Sigmoid colon (tissue), 6 donors: ENCODE measurements at regions not wholly inside any gene's neighbourhood (a gene's known extent, or its start where the extent isn't known, plus 50 kb on each side); places are given as distances from the start of the nearest gene placed in this dataset.

ENCODE experiments used
- DNase-seq: peaks from one replicate; pipeline ENCODE4 v3.0.0-alpha.2; 2019
- H3K27ac ChIP-seq, 4 donors: fragments of 200-600 bp; sonication (generic); one replicate each; pipeline ENCODE4 v1.5.1; 2016 to 2019; ENCODE audit warnings: mild to moderate bottlenecking in 1 of 4
- H3K27me3 ChIP-seq, 3 donors: fragments of 200-600 bp; sonication (generic); one replicate each; pipeline ENCODE4 v1.5.1; 2019; ENCODE audit warnings: mild to moderate bottlenecking in 1 of 3
- H3K36me3 ChIP-seq, 4 donors: fragments of 200-600 bp; sonication (generic); one replicate each; pipeline ENCODE4 v1.5.1; 2016 to 2019
- H3K4me1 ChIP-seq, 4 donors: fragments of 200-600 bp; sonication (generic); one replicate each; pipeline ENCODE4 v1.5.1; 2017 to 2019
- H3K4me3 ChIP-seq, 4 donors: fragments of 200-600 bp; sonication (generic); one replicate each; pipeline ENCODE4 v1.5.1; 2017 to 2019; ENCODE audit warnings: mild to moderate bottlenecking in 2 of 4, moderate library complexity in 1 of 4
- H3K9me3 ChIP-seq, 4 donors: fragments of 200-600 bp in 3 of 4; sonication (generic) in 3 of 4; one replicate each; pipeline versions ENCODE4 v1.5.1 to v1.6.1; 2013 to 2019
- EP300 ChIP-seq, 4 donors: sonication (generic); formaldehyde crosslinking; IDR thresholded peaks; one replicate each; pipeline ENCODE4 v1.6.1; 2017; ENCODE audit warnings: antibody characterized with exemption in 4 of 4
- POLR2A ChIP-seq, 2 donors: fragments of 450-650 bp; IDR thresholded peaks; one replicate each; pipeline ENCODE4 v1.6.1; 2016; ENCODE audit warnings: antibody characterized with exemption in 2 of 2, mild to moderate bottlenecking in 2 of 2, moderate library complexity in 2 of 2
- POLR2AphosphoS5 ChIP-seq, 4 donors: sonication (generic); formaldehyde crosslinking; IDR thresholded peaks; one replicate each; pipeline ENCODE4 v1.6.1; 2017; ENCODE audit warnings: antibody characterized with exemption in 4 of 4
- WGBS, 2 donors: extraction: QIAGEN DNeasy Blood & Tissue Kit; methylation state at CpG; one replicate each; pipeline ENCODE4 v1.1.7; 2013; 5-methylcytosine and 5-hydroxymethylcytosine counted together
- intact Hi-C: fragments of 100-400 bp; cut with DNase I; formaldehyde crosslinking; loops from one replicate; pipeline ENCODE4 v1.15.1; 2023
- TF ChIP-seq, protein P1 (sequence below), 4 experiments: fragments of 450-650 bp in 3 of 4; fragments of 200-600 bp in 1 of 4; IDR thresholded peaks; one replicate each; pipeline ENCODE4 v1.5.1; 2016 to 2019; ENCODE audit warnings: antibody characterized with exemption in 4 of 4, mild to moderate bottlenecking in 3 of 4, moderate library complexity in 2 of 4
- donor health status: healthy with polysubstance abuse.
- donor health status: healthy.

DNA sequence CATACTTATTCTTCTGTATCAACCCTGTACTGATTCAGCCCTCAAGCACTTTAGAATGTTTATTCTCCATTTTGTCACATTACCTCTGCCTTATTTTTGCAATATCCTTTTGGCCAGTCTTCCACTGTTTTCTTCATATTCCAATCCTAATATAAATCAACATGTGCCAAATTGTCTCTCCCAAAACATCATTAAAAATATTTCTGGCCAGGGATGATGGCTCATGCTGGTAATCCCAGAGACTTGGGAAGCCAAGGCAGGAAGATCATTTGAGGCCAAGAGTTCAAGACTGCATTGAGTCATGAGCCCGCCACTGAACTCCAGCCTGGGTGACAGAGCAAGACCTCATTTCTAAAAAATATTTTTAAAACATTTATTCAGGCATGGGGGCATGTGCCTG, 641.4 kb upstream of the CBLB start:
- Histone ChIP-seq H3K27ac (no peak overlapping the region), H3K4me1 (no peaks in the 10 kb centered on the region), H3K9me3 (peaks cover 0 to 5% (median 0%) of the 10 kb centered on the region in 4 donors), H3K27me3 (no peaks in the 10 kb centered on the region), H3K36me3 (no peaks in the 10 kb centered on the region), H3K4me3 (no peak overlapping the region)
- TF ChIP-seq, protein P1, sequence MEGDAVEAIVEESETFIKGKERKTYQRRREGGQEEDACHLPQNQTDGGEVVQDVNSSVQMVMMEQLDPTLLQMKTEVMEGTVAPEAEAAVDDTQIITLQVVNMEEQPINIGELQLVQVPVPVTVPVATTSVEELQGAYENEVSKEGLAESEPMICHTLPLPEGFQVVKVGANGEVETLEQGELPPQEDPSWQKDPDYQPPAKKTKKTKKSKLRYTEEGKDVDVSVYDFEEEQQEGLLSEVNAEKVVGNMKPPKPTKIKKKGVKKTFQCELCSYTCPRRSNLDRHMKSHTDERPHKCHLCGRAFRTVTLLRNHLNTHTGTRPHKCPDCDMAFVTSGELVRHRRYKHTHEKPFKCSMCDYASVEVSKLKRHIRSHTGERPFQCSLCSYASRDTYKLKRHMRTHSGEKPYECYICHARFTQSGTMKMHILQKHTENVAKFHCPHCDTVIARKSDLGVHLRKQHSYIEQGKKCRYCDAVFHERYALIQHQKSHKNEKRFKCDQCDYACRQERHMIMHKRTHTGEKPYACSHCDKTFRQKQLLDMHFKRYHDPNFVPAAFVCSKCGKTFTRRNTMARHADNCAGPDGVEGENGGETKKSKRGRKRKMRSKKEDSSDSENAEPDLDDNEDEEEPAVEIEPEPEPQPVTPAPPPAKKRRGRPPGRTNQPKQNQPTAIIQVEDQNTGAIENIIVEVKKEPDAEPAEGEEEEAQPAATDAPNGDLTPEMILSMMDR (IDR thresholded peaks at IDR 0.05), result no peak
- TF ChIP-seq POLR2AphosphoS5 (IDR thresholded peaks at IDR 0.05) (peak in 2 of 4 donors; percentile 12 to 39), EP300 (IDR thresholded peaks at IDR 0.05) (no peak)
- WGBS, 2 donors, result 63 to 88% methylated on average over 1 of the region's 1 CpG
- DNase-seq, result peak; percentile 73
- intact Hi-C loops, result no loop called here

DNA sequence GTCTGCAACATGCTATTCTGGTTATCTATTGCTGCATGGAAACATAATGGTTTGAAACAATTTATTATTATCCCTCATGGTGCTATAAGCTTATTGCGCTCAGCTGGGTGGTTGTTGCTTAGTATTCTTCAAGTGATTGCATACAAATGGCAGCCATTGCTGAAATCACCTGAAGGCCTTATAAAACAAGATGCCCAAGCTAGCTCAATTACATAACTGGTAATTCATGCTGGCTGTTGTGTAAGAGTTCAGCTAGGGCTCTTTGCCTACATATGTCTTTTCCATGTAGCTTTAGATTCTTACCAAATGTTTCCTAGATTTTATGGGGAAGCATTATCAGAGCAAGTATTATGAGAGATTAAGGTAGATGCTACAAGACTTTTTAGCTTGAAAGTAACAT, 644.0 kb upstream of the CBLB start:
- Histone ChIP-seq H3K4me3 (no peak overlapping the region), H3K36me3 (no peaks in the 10 kb centered on the region), H3K4me1 (no peaks in the 10 kb centered on the region), H3K27ac (no peak overlapping the region), H3K27me3 (no peaks in the 10 kb centered on the region), H3K9me3 (no peaks in the 10 kb centered on the region)
- intact Hi-C loops, result no loop called here
- 100% methylated on average over 1 of the region's 1 CpG for WGBS, 2 donors
- TF ChIP-seq POLR2A (IDR thresholded peaks at IDR 0.05), result no peak
- DNase-seq, result no peak

DNA sequence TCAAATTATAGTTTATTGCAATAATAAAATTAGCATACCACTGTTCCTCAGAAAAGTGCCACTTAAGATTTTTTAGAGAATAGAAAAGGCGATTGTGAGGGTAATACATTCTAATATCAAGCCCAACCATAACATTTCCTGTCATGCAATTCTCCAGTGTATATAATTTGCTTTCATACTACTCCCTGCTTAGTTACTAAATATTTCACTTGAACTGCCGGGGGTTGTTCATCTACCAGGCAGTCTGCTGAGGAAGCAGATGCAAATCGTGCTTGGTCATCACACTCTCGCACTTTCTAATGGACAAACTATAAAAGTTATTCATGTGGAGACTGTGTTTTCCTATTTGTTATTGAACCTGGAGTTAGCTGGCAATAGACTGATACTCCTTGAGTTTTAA, 645.6 kb upstream of the CBLB start:
- no peak for DNase-seq
- Histone ChIP-seq H3K27ac (no peak overlapping the region), H3K4me1 (no peaks in the 10 kb centered on the region), H3K9me3 (no peaks in the 10 kb centered on the region), H3K4me3 (no peak overlapping the region), H3K36me3 (no peaks in the 10 kb centered on the region), H3K27me3 (no peaks in the 10 kb centered on the region)
- TF ChIP-seq EP300 (IDR thresholded peaks at IDR 0.05), result no peak
- TF ChIP-seq, protein P1 (IDR thresholded peaks at IDR 0.05), result no peak
- TF ChIP-seq POLR2AphosphoS5 (IDR thresholded peaks at IDR 0.05), result no peak
- TF ChIP-seq POLR2A (IDR thresholded peaks at IDR 0.05), result no peak
- WGBS, 2 donors, result 53 to 85% methylated on average over 4 of the region's 4 CpGs
- intact Hi-C loops, result no loop called here

DNA sequence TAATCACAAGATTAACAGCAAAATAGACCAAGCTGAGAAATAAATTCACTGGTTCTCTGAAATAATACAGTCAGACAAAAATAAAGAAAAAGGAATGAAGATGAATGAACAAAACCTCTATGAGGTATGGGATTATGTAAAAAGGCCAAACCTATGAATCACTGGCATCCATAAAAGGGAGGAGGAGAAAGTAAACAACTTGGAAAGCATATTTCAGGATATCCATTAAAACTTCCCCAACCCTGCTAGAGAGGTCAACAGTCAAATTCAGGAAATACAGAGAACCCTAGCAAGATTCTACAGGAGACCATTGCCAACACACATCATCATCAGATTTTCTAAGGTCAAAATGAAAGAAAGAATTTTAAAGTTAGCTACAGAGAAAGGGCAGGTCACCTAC, 649.7 kb upstream of the CBLB start:
- H3K27ac ChIP-seq, result no peak overlapping the region
- intact Hi-C loops, result no loop called here
- no peaks in the 10 kb centered on the region for H3K4me1 ChIP-seq
- H3K9me3 ChIP-seq, result no peaks in the 10 kb centered on the region
- no peaks in the 10 kb centered on the region for H3K27me3 ChIP-seq
- H3K36me3 ChIP-seq, result no peaks in the 10 kb centered on the region
- TF ChIP-seq EP300 (IDR thresholded peaks at IDR 0.05) (no peak), POLR2AphosphoS5 (IDR thresholded peaks at IDR 0.05) (no peak), POLR2A (IDR thresholded peaks at IDR 0.05) (no peak)
- TF ChIP-seq, protein P1 (IDR thresholded peaks at IDR 0.05), result no peak
- H3K4me3 ChIP-seq, result no peak overlapping the region
- DNase-seq, result no peak

DNA sequence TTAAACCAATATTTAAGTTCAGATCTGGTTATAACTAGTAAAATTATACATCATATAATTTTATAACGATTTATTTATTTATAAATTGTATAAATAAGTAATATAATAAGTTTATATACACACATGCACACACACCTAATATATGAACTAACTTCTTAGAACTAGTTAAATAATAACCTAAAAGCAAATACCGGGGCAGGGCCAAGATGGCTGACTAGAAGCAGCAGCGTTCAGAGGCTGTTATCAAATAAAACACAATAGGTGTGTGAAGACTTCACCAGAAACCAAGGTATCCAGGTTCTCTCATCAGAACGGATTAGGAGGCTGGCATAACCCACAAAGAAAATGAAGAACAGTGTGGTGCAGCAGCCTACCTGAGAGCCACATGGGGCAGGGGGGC, 653.6 kb upstream of the CBLB start:
- TF ChIP-seq, protein P1 (IDR thresholded peaks at IDR 0.05), result no peak
- TF ChIP-seq POLR2AphosphoS5 (IDR thresholded peaks at IDR 0.05), result no peak
- TF ChIP-seq EP300 (IDR thresholded peaks at IDR 0.05), result no peak
- no peak for TF ChIP-seq POLR2A (IDR thresholded peaks at IDR 0.05)
- no peak overlapping the region for H3K27ac ChIP-seq
- H3K27me3 ChIP-seq, result no peaks in the 10 kb centered on the region
- DNase-seq, result no peak
- intact Hi-C loops, result no loop called here
- H3K9me3 ChIP-seq, result no peaks in the 10 kb centered on the region
- H3K4me3 ChIP-seq, result no peak overlapping the region
- H3K4me1 ChIP-seq, result no peaks in the 10 kb centered on the region
- H3K36me3 ChIP-seq, result no peaks in the 10 kb centered on the region
- WGBS, 2 donors, result 21 to 69% methylated on average over 4 of the region's 4 CpGs
